Occipital lobe (tissue), 1 donor: ENCODE measurements at regions not wholly inside any gene's neighbourhood (a gene's known extent, or its start where the extent isn't known, plus 50 kb on each side); places are given as distances from the start of the nearest gene placed in this dataset.

Experiments used
- DNase-seq: peaks from one replicate; lab custom pipeline; 2025; lab: John Stamatoyannopoulos, UW

DNA sequence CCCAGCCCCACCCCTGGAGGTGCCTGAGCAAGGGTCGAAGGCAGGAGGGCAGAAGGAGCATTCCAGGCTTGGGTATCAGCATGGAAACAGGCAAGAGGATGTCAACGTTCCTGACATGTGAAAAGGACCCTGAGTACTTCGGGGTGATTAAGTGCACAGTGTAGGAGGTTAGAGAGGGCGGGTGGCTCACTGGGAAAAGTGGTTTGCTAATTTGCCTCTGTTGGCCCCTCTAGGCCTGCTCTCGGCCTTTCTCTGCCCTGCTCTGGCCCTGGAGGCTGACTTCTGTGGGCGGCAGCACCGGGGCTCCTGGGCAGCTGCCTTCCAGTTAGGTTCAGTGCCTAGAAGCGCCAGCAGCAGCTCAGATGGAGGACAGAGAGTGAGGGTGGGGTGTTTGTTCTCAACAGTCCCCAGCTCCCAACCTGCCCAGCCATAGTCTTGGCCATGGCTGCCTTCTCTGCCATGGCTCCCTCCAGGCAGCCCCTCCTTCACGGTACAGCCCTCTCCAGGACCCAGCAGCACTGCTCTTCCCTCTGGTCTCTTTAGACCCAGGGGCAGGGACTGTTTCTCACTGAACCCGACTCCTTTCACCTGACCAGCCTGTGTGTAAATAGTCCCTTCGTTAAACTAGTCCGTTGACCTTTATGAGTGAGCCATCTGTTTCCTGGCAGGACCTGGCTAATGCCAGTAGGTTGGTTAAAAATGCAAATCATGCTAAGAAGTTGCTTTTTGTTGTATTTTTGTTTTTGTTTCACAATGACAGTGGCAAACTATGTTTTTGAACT is 107.1 kb upstream of the TPM1 start:
- DNase-seq, result no peak

DNA sequence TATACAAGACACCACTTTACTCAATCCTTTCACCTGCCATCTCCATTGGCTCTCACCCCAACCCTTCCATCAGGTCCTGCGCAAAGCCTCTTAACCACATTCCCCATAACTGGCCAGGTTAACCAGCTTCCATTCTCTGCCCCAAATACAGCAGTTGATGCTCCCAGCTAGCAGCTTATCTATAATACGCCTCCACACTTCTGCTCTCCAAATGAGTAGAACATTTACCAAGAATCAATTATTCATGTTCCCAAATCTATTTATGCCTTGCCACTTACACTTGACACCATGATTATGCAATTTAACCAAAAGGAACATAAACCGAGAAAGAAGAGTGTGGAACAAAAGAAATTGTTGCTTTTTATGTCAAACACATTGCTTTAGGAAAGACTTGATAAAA is 103.7 kb upstream of the TPM1 start:
- no peak for DNase-seq

DNA sequence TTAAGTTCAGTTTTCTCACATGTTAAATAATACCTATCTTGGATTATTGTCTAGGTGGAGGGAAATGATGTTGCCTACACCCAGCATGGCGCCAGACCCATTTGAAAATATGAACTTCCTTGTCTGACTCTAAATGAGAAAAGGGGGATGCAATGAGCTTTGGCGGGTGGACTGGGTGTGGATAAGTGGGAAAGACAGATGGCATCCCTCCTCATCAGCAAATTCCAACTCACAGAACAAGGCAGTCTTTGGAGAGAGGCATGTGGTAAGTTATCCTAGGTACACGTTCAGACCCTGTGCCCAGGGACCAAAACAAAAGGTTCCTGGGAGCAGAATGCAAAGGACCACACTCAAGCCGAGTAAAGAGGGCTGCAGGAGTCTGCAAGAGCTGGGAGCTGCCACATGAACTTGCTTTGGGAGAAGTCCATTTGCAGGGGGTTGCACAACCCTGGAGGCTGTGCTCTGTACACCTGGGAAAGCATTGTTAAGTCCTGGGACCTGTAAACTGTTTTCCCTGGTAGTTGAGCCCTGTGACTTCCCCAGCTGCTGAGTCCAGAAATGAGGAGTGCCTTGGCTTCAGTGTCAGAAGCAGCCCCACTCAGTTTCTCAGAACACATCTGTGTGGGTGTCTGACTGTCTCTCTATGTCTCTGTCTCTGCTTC is 102.3 kb upstream of the TPM1 start:
- DNase-seq, result no peak

DNA sequence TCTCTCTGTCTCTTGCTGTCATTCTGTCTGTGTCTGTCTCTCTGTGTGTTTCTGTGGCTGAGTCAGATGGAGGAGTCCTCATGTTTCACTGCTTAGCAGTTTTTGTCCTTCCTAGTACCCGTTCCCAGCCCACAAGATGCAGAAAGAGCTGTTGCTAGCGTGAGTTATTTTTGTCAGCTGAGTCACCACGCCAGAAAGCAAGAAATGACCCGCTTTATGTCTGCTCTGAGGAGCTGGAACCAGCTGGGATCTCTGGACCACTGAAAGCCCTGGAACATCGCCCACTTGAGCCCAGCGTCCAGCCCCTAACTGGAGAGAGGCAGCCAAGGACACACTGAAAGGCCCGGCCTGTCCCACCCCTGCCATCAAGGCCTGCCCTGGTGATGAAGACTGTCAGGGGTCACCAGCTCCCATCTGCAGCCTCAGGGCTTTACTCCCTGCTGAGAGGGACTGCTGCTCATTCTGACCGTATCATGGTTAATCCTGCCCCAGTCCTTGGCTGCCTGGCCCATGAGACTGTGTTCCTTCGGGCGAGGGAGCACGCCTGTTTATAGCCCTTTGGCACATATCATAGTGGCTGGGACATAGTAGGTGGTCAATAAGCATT is 101.7 kb upstream of the TPM1 start:
- peak; percentile 77 for DNase-seq

DNA sequence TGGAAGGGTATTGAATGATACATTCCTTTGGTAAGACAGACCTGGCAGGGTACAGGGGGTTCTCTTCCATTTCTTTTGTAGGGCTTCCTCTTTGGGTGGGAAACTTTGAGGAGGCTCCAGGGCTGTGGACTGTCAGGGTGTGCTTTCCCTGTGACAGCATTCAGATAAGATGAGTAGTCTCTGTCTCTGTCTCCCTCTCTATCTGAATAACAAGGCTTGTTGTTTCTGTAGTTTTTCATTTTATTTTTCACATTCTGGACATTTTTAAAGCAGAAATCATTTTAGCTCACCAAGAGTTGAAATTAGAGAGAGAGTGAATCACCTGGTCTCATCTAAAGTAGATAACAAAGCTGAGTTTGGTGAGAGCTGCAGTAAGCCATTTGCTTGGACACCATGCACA is 100.8 kb upstream of the TPM1 start:
- DNase-seq, result no peak

DNA sequence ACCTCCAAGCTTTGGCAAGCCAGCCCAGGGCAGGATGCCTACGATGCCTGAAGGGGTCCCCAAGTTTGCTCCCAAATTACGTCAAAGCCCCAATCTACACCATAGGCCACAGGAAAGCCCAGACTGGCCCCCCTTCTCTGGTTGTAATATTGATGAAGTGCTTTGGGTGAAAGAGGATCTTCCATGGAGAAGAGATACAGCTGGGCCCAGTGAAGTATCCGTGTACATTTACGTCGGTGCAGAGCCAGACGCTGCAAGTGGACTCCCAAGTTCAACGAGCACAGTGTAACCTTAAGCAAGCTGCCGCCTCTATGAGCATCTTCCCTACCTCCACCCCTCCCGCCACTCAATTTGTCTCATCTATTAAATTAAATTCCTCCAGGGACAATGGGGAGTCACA is 100.1 kb upstream of the TPM1 start:
- DNase-seq, result no peak

DNA sequence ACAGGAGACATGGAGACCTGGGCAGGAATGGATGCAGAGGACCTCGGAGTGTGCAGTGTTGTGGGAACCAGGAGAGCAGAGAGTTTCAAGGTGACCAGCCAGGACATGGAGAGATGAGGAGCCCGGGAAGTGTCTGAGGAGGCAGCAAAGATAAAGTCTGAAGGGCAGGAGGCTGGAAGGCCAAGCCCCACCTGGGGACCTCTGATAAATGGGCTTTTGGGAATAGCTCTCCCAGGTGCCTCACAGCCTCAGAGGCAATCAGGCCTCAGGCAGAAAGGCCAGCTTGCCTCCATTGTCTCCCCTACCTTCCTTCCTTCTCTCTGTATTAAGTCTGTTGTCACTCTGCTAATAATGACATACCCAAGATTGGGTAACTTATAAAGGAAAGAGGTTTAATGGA is 97.5 kb upstream of the TPM1 start:
- no peak for DNase-seq

DNA sequence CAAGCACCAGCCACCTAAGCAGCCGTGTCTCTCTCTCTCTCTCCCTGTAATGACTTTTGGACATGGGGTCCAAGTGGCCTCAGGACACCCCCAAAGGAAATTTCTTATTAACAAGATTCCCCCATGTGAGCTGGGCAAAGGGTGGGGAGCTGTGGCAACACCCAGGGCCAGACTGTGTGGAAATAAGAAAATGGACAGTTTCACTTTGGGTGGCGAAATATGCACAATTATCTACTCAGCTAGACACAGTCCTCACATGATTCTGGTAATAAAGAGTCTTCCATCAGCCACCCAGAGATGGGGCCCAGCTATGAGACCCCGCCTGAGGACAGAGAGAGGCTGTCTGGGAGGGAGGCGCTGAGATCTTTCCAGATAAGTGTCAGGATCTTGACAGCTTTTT is 96.8 kb upstream of the TPM1 start:
- DNase-seq, result no peak

DNA sequence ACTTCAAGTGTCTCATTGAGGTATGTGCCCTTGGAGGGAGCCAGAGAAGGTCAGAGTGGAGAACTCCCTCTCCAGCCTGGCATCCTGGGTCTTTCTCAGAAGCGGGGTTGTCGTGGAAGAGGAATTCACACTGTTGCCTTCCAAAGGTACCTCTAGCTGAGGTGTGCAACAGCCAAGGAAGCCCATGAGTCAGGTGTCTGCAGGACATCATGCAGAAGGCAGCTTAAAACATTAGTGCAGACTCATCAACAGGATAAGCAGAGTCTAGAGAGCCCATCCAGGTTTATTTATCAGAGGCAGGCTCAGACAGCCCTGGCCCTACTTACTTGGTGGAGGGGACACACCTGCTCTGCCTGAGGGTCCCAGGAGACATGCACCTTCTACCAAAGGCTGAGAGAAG is 95.6 kb upstream of the TPM1 start:
- DNase-seq, result no peak

DNA sequence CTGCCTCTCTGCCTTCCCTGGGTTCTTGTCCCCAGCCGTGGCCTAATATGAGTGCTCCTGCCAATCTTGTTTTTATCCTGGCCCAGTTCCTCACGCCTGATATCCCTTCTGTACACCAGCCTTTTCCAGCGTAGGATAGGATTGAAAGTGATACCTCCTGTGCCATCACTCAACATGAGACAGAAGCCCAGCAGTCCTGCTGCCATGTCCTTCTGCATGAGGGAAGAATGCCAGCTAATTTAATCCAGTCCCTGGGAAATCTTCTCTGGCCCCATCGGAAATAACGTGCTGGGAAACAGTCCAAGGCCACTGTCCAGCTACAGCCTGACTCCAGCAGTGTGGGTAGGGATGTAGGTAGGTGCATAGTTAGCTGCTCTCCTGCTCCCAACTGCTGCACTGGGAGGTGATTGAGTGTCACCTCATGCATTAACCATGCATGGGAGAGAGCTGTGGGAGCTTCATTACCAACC is 92.0 kb upstream of the TPM1 start:
- DNase-seq, result no peak

DNA sequence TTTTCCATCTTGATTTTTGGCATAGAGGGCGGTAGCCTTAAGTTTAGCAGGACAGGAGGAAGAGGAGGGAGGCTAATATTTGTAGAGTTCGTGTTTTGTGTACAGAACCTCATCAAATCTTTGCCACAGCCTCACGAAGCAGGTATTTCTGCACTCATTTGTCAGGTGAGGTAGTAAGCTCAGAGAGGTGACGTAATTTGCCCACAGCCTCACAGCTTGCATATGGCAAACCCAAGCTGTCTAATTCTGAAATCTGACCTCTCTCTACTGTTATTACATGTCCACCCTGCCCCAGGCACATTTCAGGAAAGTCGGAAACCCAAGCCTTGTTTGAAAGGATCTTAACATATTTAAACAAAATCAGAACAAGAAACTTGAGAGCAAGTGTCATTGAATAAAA is 91.1 kb upstream of the TPM1 start:
- no peak for DNase-seq

DNA sequence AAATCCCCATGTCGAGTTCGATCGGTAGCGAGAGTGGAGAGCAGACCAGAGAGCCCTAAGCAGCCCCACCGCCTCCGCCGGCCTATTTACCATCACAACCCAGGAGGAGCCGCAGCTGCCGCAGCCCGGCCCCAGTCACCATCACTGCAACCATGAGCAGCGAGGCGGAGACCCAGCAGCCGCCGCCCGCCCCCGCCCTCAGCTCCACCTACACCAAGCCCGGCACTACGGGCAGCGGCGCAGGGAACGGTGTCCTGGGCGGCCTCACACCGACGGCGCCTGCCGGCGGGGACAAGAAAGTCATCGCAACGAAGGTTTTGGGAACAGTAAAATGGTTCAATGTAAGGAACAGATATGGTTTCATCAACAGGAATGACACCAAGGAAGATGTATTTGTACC is 89.5 kb upstream of the TPM1 start:
- DNase-seq, result no peak

DNA sequence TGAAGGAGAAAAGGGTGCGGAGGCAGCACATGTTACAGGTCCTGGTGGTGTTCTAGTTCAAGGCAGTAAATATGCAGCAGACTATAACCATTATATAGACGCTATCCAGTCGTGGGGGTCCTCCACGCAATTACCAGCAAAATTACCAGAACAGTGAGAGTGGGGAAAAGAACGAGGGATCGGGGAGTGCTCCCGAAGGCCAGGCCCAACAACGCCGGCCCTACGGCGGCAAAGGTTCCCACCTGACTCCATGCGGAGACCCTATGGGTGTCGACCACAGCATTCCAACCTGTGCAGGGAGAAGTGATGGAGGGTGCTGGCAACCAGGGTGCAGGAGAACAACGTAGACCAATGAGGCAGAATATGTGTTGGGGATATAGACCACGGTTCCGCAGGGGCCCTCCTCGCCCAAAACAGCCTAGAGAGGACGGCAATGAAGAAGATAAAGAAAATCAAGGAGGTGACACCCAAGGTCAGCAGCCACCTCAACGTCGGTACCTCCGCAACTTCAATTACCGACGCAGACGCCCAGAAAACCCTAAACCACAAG is 89.0 kb upstream of the TPM1 start:
- no peak for DNase-seq

DNA sequence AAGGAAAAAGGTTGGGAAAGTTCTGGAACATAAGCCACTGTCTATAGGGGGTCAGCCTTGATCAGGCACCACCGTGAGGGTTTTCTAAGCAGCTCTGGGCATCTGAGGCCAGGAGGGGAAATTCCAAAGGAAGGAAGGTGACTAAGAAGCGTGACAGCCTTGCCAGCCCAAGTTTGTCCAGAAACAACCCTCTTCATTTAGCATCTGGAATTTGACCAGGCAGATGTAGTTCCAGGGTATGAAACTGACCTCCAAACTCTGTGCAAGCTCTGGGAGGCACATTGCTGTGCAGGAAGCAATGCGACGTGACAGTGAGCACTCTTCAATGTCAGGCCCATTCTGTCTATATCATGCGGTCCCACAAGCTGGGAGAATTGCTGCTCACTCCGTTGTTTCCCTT is 85.4 kb upstream of the TPM1 start:
- no peak for DNase-seq

DNA sequence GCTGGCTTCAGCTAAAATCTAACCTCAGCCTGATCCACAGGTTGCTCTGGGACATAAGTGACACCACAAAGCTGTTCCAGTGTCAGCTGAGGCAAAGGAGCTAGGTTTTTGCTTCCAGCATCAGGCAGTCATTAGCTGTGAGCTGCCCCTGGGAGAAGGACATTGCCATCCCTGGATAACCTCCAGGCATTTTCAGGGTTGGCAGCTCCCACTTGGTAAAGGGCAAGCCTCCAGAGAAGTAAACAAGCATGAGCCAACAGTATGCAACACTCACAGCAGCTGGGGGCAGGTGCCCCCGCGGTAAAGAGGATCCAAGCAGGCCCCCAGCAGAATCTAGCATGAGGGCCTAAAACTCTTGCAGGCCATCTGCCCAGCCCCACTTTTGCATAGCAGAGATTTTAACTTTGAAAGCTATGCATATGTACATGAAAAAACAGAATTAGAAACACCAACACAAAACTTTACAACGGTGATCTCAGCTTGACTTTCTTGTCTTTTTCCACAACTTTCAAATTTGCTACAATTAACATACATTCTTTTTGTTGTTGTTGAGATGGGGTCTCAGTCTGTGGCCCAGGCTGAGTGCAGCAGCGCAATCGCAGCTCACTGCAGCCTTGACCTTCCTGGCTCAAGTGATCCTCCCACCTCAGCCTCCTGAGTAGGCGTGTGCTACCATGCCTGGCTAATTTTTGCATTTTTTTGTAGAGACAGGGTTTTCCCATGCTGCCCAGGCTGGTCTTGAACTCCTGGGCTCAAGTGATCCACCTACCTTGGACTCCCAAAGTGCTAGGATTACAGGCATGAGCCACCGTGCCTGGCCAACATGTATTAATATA is 83.8 kb upstream of the TPM1 start:
- no peak for DNase-seq

DNA sequence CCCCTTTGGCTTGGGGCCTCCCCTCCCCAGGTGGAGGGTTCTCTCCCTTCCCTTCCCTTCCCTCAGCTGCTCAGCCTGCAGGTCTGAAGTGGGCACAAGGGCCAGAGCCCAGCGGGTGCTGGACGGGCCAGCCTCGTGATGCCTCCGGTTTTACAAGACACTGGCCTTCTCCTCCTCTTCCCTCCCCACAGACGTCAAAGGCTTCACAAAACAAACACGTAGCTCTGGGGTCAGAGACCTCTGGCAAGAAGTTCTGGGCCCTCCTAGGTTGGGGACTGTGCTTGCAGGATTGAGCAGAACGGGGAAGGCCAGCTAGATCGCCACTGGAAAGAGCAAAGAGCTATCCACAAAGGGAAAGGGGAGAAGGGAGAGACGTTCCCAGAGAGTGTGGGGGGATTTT is 81.4 kb upstream of the TPM1 start:
- no peak for DNase-seq

DNA sequence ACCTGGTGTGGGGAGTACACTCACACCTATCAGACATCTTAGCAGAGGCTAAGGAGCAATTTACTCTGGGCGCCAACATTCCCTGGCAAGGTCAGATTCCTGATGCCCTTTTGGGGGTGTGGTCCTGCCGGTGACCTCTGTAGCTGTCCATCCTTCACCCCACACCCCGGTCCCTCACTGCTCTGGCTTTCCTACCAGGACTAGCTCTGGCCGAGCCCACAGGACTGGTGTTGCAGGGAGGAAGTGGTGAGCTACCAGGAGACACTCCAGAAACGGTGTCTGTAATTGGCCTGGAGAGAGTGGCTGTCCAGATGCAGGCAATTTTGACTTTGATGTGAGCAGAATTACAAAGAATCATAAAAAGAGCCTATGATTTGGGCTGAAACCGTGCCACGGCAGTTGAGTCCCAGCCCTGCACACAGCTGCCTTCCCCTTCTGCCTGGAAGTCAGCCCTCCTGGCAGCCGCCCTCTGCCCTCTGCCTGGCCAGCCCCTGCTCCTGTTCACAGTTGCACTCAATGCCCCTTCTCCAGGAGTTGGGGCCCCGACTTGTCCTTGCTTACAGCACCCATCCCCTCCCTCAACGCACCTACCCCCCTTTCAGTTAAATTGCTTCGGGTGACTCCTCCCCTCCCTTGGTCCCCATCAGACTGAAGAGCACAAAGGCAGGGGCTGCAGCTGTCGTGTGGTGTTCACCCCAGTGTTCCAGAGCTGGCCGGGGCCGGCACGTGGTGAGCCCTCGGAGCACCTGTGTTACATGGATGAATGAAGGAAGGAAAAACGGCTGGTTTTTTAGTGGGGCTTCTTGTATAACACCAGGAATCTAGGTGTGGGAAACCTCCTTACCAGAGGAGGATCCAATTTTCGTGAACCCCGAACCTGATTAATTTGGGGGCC is 80.2 kb upstream of the TPM1 start:
- no peak for DNase-seq

DNA sequence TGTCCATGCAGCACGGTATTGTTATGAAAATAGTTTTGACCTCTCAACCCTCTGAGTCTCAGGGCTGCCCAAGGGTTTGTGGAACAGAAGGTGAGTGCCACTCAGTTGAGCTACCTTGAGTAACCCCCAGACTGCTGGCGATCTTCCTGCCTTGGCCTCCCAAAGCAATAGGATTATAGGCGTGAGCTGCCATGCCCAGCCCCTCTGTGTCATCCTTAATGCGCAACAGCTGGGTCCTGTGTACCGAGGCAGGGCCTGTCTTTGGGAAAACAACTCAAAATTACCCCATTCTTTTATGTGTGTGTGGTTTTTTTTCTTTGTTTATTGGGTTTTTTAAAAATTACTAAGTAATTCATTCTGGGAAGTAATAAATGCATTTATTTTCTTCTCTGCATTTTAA is 78.3 kb upstream of the TPM1 start:
- DNase-seq, result no peak

DNA sequence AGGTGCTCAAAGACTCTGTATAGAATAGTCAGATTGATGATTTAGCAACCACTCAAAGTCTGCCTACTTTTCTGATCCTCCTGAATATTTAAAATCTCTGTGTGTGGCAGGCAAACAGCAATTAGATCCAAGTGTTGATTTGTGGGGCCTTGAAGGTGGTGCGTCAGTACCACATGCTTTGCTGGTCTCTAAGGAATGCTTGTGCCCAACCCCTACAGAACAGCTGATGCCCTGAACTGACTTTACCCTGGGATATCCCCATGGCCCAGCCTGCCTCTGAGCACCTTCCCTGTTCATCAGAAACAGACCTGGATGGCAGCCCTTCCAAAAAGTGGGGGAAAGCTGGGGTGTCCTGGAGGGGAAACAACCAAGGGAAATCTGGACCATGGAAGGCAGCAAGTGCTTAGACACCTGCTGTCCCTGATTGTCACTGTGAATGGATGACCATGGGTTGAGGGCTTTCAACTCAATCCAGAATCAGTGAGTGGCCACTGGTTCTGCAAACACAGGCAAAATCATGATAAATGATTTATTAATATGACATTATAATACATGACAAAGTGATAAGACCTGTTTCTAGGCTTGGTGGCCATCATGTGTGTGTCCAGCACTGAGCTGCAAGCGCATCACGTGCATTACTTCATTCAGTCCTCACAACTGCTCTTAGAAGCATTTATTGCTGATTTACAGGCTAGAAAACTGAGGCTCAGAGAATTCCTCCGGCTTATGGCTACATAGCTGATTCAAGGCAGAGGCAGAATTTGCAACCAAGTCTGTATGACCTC is 76.1 kb upstream of the TPM1 start:
- no peak for DNase-seq

DNA sequence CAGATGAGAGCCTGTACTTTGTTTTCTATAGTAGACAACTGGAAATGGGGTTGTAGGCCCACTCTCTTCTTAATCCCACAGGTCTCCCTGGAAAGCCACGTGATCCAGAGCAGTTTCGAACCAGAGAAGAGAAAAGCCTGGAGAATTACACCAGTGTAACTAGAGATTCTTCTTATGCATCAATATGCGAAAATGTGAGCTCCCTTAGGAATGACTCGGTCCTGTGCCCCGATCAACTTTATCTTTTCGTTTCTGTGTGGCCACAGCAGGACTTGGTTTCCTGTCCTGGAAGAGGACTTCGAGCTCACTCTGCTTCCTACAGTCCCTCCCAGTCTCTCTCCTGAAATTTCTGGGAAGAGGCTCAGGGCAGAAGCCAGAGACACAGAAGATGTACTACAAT is 73.8 kb upstream of the TPM1 start:
- no peak for DNase-seq
